HL-60 (cell line): ENCODE measurements at regions not wholly inside any gene's neighbourhood (a gene's known extent, or its start where the extent isn't known, plus 50 kb on each side); places are given as distances from the start of the nearest gene placed in this dataset.

Experiments used
- DNase-seq, 2 experiments: peaks; one replicate each; pipeline ENCODE4 v3.0.0-alpha.2; 2010 to 2020; ENCODE audit warnings: low read depth in 1 of 2, low spot score in 1 of 2
- H3K27ac ChIP-seq: fragments of 250-450 bp; sonication (Bioruptor Pico); replicated peaks from 2 replicates; pipeline ENCODE4 v1.5.1; 2020; ENCODE audit warnings: mild to moderate bottlenecking, moderate library complexity
- H3K27me3 ChIP-seq: fragments of 250-450 bp; sonication (Bioruptor Pico); 2 replicates; pipeline ENCODE4 v1.5.1; 2021; ENCODE audit warnings: mild to moderate bottlenecking, moderate library complexity; ENCODE audit not compliant: insufficient read depth, poor library complexity, severe bottlenecking
- H3K4me3 ChIP-seq: replicated peaks from 2 replicates; pipeline ENCODE4 v1.5.1; 2011; ENCODE audit warnings: mild to moderate bottlenecking, control low read depth, low read length; ENCODE audit not compliant: insufficient read depth
- CTCF ChIP-seq: IDR thresholded peaks from one replicate; pipeline ENCODE4 v1.5.1; 2011; ENCODE audit warnings: low read length, control low read depth, inconsistent platforms; ENCODE audit not compliant: insufficient read depth
- GABPA ChIP-seq: IDR thresholded peaks from 2 replicates; pipeline ENCODE4 v1.6.1; 2012; ENCODE audit warnings: low read depth
- POLR2AphosphoS5 ChIP-seq: IDR thresholded peaks from 2 replicates; pipeline ENCODE4 v1.6.1; 2012; ENCODE audit warnings: low read depth
- REST ChIP-seq: IDR thresholded peaks from 2 replicates; pipeline ENCODE4 v1.6.1; 2012; ENCODE audit warnings: low read depth; ENCODE audit not compliant: insufficient replicate concordance
- SPI1 ChIP-seq: IDR thresholded peaks from 2 replicates; pipeline ENCODE4 v1.6.1; 2012; ENCODE audit warnings: low read depth, mild to moderate bottlenecking, borderline replicate concordance

GRCh38 chr6:30396833-30397479 is 52.0 kb downstream of the RPP21 start:
- TF ChIP-seq CTCF (peak; percentile 84), POLR2AphosphoS5 (no peak), SPI1 (no peak), REST (peak; percentile 35), GABPA (no peak)
- Histone ChIP-seq H3K27me3 (peaks cover 19% of the 10 kb centered on the region), H3K4me3 (no peak overlapping the region), H3K27ac (no peak overlapping the region)
- peak; percentile 59 to 79 for DNase-seq

DNA sequence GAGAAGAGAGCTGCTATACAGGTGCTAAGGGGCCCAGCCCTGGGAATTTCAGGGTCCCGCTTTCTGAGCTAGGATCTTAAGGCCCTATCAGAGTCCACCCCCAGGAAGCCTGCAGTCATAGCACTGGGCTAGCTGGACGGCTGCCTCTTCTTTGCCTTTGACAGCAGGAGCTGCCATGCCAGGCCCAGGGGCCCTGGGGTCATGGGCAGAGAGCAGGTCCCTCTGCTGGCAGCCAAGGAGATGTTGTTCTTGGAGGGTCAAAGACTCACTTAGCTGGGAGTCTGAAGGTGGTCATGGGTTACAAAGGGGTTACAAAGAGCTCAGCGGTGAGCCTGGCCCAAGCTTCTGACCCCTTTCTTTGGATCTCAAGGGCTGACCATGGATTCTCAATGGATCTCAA is 52.7 kb downstream of the RPP21 start:
- no peak for DNase-seq

More for the DNA sequence above, 52.7 kb downstream of the RPP21 start:
- TF ChIP-seq REST (no peak), POLR2AphosphoS5 (no peak), GABPA (no peak), CTCF (no peak), SPI1 (no peak)
- Histone ChIP-seq H3K4me3 (no peak overlapping the region), H3K27me3 (peaks cover 19% of the 10 kb centered on the region), H3K27ac (no peak overlapping the region)
